ENCODE measurements at regions not wholly inside any gene's neighbourhood (a gene's known extent, or its start where the extent isn't known, plus 50 kb on each side); places are given as distances from the start of the nearest gene placed in this dataset.

DNA sequence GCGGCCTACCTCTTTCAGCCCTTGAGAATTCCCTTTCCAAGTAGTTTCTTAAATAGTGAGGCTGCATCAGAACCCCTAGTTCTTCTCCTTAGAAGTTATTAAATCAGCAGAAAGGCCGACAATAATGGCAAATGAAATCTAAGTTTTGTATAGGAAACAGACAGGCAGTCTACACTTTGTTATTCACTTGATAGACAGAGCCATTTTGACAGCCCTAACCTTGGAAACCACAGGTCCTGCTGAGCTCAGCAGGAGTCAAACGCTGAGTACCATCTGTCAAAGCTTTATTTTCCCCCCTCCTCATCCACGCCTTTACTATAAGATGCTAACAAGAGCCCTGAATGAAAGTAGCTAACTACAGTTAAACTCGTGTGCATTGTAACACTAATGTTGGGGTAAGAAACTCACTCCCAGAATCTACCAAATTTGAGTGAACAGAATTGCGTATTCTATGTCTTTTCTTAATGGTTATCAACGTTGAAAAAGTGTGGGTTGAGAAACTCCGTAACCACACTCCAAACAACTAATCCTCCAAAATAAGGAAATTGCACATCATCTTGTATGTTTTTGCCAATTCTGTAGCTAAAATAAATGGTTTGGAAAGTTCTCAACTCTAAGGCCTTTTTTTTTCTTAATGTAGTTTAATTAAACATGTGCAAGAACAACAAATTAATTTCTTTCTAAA is 90.6 kb upstream of the EFEMP1 start:
- H3K9ac ChIP-seq: no peak overlapping the region
- H3K4me3 ChIP-seq: no peak overlapping the region
- H4K20me1 ChIP-seq: no peaks in the 10 kb centered on the region
- peaks cover 19 to 83% (median 48%) of the 10 kb centered on the region in 10 experiments for H3K4me1 ChIP-seq
- H3K27ac ChIP-seq: peak overlapping the region in 5 of 11 experiments; percentile 9 to 47 (median 35); a peak in 7 of 22 replicates
- H3K36me3 ChIP-seq: no peaks in the 10 kb centered on the region
- no peak for TF ChIP-seq Cebpa-rat (IDR thresholded peaks at IDR 0.05)
- H3K4me2 ChIP-seq: peak overlapping the region in 8 of 11 experiments; percentile 7 to 38 (median 12); a peak in 15 of 22 replicates
- no peaks in the 10 kb centered on the region for H3K9me3 ChIP-seq (replicated peaks in 1 of 11)
- no peaks in the 10 kb centered on the region for H3K27me3 ChIP-seq

DNA sequence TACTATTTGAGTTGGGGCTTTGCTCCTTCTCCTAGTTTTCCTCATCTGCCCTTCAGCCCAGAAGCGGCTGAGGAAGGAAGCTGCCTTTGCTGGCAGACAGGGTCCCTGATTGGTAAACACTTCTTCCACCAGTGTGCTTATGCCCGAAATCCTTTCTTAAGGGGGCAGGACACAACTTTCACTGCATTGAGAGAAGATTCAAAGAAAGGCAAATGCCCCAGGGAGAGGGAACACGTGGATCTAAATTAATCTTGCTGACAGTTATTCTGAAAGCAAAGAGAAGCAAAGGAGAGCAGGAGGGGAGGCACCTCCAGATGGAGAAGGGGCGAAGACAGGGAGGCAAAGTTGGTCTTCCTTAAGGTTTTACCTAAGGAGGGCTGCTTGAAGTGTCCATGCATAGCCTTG is 92.1 kb upstream of the EFEMP1 start:
- Histone ChIP-seq H3K4me2 (peak overlapping the region; percentile 2 to 74 (median 62); a peak in 20 of 22 replicates), H3K27me3 (no peaks in the 10 kb centered on the region), H3K4me1 (peaks cover 14 to 68% (median 39%) of the 10 kb centered on the region in 10 experiments; a peak in 19 of 20 replicates), H3K27ac (no peak overlapping the region; a peak in 1 of 22 replicates), H3K9ac (peak overlapping the region in 1 of 11 experiments; percentile 10; a peak in 2 of 22 replicates), H3K4me3 (no peak overlapping the region), H3K36me3 (no peaks in the 10 kb centered on the region), H3K9me3 (replicated peaks in 1 of 11) (no peaks in the 10 kb centered on the region), H4K20me1 (no peaks in the 10 kb centered on the region)
- TF ChIP-seq Cebpa-rat (IDR thresholded peaks at IDR 0.05): no peak

DNA sequence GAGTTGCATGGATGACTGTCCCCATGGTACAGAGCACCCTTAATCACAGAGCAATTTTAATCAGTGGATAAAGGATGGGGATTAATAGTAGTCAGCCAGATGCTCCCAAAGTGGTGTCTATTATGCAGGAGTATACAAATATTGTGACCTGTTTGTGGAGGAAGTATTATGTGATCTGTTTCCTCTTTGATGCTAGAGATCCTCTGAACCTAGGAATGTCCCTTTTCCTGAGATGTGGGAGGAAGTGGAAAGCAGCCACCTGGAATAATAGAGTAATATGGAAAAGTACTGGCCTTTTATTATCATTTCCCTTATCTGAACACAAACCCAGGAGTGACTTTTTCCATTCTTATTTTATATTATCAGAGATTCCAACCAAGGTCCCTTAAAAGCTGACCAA is 94.2 kb upstream of the EFEMP1 start:
- Histone ChIP-seq H3K4me2 (peak overlapping the region in 9 of 11 experiments; percentile 24 to 69 (median 62); a peak in 16 of 22 replicates), H3K4me3 (no peak overlapping the region), H3K36me3 (no peaks in the 10 kb centered on the region), H3K4me1 (peaks cover 14 to 50% (median 35%) of the 10 kb centered on the region in 10 experiments; a peak in 19 of 20 replicates), H3K9me3 (replicated peaks in 1 of 11) (no peaks in the 10 kb centered on the region), H3K27ac (no peak overlapping the region), H3K9ac (no peak overlapping the region), H3K27me3 (no peaks in the 10 kb centered on the region), H4K20me1 (no peaks in the 10 kb centered on the region)
- TF ChIP-seq Cebpa-rat (IDR thresholded peaks at IDR 0.05): no peak

DNA sequence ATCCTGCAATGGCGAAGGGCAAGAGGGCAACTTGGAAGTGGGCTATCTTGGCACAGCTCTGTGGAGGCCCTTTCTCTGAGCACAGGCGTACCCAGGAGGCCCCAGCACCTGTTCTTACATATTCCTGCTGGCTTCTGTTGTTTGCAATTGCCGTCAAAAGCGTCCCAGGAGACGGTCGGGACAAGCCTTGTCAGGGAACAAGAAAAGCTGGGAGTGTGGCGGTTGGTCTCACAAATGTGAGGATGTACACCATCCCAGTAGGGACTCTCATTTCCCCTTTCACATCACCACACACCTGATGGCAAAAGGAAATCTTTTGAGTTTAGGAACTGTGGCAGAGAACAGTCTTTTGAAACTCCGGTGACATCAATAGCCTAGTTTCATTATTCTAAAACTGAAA is 94.7 kb upstream of the EFEMP1 start:
- Histone ChIP-seq H3K27ac (no peak overlapping the region), H3K9ac (no peak overlapping the region), H3K9me3 (replicated peaks in 1 of 11) (no peaks in the 10 kb centered on the region), H3K4me2 (peak overlapping the region in 9 of 11 experiments; percentile 24 to 69 (median 62); a peak in 18 of 22 replicates), H3K4me3 (no peak overlapping the region), H3K27me3 (no peaks in the 10 kb centered on the region), H3K4me1 (peaks cover 14 to 45% (median 35%) of the 10 kb centered on the region in 10 experiments; a peak in 19 of 20 replicates), H3K36me3 (no peaks in the 10 kb centered on the region), H4K20me1 (no peaks in the 10 kb centered on the region)
- TF ChIP-seq Cebpa-rat (IDR thresholded peaks at IDR 0.05): no peak

DNA sequence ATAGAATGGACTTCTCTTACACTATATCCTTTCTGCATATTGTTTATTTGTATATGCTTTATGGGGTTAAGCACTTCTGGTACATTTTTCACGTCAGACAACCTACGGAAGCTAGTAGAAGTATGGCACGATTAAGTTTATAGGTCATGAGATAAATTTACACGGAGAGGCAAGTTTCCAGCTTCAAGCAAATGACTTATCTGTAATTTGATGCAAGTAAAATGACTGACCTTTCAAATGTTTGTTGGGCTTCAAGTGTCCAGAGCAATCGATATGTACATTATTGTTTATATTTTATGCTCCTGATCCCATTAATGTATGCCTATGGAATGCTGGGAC is 97.5 kb upstream of the EFEMP1 start:
- Histone ChIP-seq H3K4me2 (no peak overlapping the region), H3K4me1 (peaks cover 0 to 24% (median 15%) of the 10 kb centered on the region in 10 experiments; a peak in 15 of 20 replicates), H4K20me1 (no peaks in the 10 kb centered on the region), H3K9me3 (replicated peaks in 1 of 11) (no peaks in the 10 kb centered on the region), H3K4me3 (no peak overlapping the region), H3K27ac (no peak overlapping the region), H3K36me3 (no peaks in the 10 kb centered on the region), H3K9ac (no peak overlapping the region), H3K27me3 (no peaks in the 10 kb centered on the region)
- TF ChIP-seq Cebpa-rat (IDR thresholded peaks at IDR 0.05): no peak

DNA sequence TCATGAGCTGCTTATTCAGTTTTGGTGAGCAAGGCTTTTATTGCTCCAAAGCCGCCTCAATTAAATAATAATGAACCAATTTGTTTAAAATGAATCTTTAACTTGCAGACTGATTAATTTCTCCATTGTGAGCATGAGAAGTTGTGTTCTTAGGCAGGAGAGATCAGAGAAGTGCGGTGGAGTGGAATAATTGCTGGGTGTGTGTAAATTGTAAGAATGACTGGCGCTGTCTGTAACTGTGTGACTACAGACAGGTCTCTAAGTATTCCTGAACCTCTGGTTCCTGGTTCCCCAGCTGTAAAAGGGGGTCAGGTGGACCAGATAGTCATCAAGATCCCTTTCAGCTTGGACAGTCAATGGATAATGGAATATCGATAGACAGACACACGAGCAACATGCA is 98.0 kb upstream of the EFEMP1 start:
- no peak overlapping the region for H3K4me2 ChIP-seq
- no peaks in the 10 kb centered on the region for H4K20me1 ChIP-seq
- no peak overlapping the region for H3K4me3 ChIP-seq
- no peaks in the 10 kb centered on the region for H3K36me3 ChIP-seq
- H3K9ac ChIP-seq: no peak overlapping the region
- H3K27ac ChIP-seq: no peak overlapping the region
- no peaks in the 10 kb centered on the region for H3K27me3 ChIP-seq
- H3K4me1 ChIP-seq: peaks cover 0 to 19% (median 13%) of the 10 kb centered on the region in 10 experiments; a peak in 15 of 20 replicates
- no peaks in the 10 kb centered on the region for H3K9me3 ChIP-seq (replicated peaks in 1 of 11)
- no peak for TF ChIP-seq Cebpa-rat (IDR thresholded peaks at IDR 0.05)

DNA sequence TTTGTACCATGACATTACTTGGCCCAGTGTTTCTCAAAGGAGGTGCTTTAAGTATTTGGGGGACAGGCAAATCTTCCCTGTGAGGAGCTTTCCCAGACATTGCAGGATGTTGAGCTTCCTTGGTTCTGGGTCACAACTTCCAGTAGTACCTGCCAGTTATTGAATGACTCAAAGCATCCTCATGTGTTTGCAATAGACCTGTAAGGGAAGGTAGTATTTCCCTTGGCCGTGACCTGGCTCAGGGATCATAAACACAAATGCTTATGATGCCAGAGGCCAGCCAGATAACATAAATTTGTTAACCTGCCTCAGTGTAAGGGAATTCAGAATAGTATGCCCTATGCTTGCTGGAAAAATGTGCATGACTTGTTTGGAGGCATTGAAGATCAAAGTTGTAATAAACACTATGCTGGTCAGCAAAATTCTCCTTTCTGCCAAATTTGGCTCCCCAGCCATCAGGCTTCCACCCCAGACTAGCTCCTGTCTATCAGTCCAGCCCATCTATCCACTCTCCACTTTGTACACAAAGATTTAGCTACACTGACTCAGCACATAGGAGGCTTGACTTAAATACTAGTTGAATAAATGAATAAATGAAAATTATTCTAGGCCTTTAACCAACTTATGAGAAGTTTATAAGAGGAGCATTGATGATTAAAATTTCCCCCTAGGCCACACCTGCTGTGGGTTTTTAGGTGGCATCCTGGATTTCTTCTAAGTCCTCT is 102.0 kb upstream of the EFEMP1 start:
- H3K9me3 ChIP-seq (replicated peaks in 1 of 11): no peaks in the 10 kb centered on the region

DNA sequence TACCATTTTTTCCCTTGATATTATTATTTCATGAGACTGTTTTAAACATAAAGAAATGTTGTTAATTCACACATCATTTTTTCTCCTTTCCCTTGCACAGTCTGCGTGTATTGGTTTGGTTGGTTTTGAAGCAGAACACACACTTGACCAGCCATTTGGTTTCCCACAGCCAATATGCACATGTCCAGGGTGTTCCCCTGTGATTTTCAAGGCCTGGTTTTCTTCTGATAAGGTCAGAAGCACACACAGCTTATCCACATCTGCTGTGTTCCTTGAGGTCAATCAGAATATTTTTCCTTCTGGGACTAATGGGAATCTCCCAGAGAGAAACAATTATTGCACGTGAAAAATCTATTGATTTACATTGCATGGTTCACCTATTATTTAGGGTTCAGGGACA is 103.2 kb upstream of the EFEMP1 start:
- H4K20me1 ChIP-seq: no peaks in the 10 kb centered on the region
- H3K4me3 ChIP-seq: no peak overlapping the region
- H3K9me3 ChIP-seq (replicated peaks in 1 of 11): no peaks in the 10 kb centered on the region
- H3K27me3 ChIP-seq: no peaks in the 10 kb centered on the region
- H3K27ac ChIP-seq: no peak overlapping the region
- H3K36me3 ChIP-seq: no peaks in the 10 kb centered on the region
- no peak overlapping the region for H3K9ac ChIP-seq
- no peak for TF ChIP-seq Cebpa-rat (IDR thresholded peaks at IDR 0.05)
- no peak overlapping the region for H3K4me2 ChIP-seq
- H3K4me1 ChIP-seq: no peaks in the 10 kb centered on the region

More for the DNA sequence above, 102.0 kb upstream of the EFEMP1 start:
- no peak for TF ChIP-seq Cebpa-rat (IDR thresholded peaks at IDR 0.05)
- Histone ChIP-seq H3K4me3 (no peak overlapping the region), H3K36me3 (no peaks in the 10 kb centered on the region), H4K20me1 (no peaks in the 10 kb centered on the region), H3K27me3 (no peaks in the 10 kb centered on the region), H3K27ac (no peak overlapping the region), H3K9ac (no peak overlapping the region), H3K4me2 (no peak overlapping the region), H3K4me1 (no peaks in the 10 kb centered on the region)

DNA sequence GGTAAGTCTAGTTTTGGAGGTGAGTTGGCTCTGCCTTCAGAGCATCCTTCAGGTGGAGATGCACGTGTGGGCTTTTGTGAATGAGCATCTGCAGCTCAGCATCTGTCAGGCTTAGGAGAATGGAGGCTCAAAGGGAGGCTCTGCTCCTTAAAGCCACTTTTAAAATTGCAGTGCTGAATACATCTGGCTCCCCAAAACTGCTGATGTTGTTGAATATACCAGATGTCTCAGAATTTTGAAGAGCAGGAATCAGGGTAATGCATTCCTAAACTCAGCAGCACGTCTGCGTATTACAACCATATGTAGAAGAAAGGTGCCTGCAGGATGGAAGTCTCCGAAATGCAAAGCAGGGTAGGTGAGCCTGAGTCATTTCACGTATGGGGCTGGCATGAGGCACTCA is 106.5 kb upstream of the EFEMP1 start:
- no peak overlapping the region for H3K9ac ChIP-seq
- no peaks in the 10 kb centered on the region for H3K4me1 ChIP-seq
- TF ChIP-seq Cebpa-rat (IDR thresholded peaks at IDR 0.05): no peak
- H4K20me1 ChIP-seq: no peaks in the 10 kb centered on the region
- no peaks in the 10 kb centered on the region for H3K27me3 ChIP-seq
- no peaks in the 10 kb centered on the region for H3K36me3 ChIP-seq
- no peaks in the 10 kb centered on the region for H3K9me3 ChIP-seq (replicated peaks in 1 of 11)
- H3K27ac ChIP-seq: no peak overlapping the region
- H3K4me3 ChIP-seq: no peak overlapping the region
- H3K4me2 ChIP-seq: no peak overlapping the region
